ENCODE measurements at regions not wholly inside any gene's neighbourhood (a gene's known extent, or its start where the extent isn't known, plus 50 kb on each side); places are given as distances from the start of the nearest gene placed in this dataset.

DNA sequence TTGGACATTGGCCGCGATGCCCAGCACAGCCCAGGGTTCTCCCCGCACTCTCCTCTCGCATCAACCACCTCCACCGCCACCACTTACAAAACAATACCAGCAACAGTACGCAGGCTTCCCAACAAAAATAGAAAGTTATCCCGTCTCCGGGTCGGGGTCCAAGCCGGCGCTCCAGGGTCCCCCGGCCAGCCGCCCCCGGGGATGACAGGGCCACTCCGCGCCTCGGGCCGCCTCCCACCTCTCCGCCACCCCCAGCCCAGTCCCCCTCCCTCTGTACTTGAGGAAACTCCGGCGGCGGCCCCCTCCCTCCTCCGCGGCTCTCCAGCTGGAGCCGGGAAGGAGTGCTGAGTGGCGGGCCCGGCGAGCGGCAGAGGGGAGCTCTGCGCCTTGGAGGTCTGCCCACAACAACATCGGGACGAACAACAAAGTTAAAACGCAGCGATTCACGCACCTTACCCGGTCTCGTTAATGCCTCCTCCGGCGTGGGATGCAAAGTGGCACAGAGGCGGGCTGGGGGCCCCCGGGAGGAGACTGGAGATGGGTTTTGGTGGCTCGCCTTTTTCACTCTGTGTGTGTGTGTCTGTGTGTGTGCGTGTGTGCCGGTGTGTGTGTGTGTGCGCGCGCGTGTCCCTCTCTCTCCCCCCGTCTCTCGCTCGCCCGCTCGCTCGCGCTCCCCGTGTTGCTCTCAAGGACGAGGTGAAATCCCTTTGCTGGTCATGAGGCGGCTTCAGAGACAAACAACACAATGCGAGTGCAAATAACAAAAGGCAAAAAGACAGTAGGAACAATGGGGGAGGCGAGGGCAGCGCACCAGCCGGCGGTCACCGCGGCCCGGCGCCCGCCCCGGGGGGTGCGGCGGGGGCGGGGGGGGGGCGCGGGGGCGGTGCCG is 386.8 kb downstream of the BCAT1 start:
- intact Hi-C loops (cut with DNase I), result no loop called here
- DNase-seq, result peak; percentile 86 to 95 (median 90)
- H3K27me3 ChIP-seq (ENCODE audit: control insufficient read depth, insufficient read depth, low read length), result no peaks in the 10 kb centered on the region
- peak overlapping the region; percentile 74 to 83 (median 79) for H3K4me3 ChIP-seq (ENCODE audit: low read length in 3 of 3)
- H3K4me1 ChIP-seq (ENCODE audit: control insufficient read depth in 2 of 3, insufficient read depth in 2 of 3, low read depth in 1 of 3, low read length in 3 of 3), result no peaks in the 10 kb centered on the region
- H3K36me3 ChIP-seq (ENCODE audit: control insufficient read depth in 2 of 3, insufficient read depth in 3 of 3, low read length in 3 of 3), result no peaks in the 10 kb centered on the region
- peak overlapping the region; percentile 57 to 71 (median 62) for H3K9ac ChIP-seq (ENCODE audit: low read length in 3 of 3)
- peak overlapping the region; percentile 73 to 87 for H3K27ac ChIP-seq (ENCODE audit: low read depth in 2 of 2, low read length in 2 of 2)
- TF ChIP-seq, protein P1, sequence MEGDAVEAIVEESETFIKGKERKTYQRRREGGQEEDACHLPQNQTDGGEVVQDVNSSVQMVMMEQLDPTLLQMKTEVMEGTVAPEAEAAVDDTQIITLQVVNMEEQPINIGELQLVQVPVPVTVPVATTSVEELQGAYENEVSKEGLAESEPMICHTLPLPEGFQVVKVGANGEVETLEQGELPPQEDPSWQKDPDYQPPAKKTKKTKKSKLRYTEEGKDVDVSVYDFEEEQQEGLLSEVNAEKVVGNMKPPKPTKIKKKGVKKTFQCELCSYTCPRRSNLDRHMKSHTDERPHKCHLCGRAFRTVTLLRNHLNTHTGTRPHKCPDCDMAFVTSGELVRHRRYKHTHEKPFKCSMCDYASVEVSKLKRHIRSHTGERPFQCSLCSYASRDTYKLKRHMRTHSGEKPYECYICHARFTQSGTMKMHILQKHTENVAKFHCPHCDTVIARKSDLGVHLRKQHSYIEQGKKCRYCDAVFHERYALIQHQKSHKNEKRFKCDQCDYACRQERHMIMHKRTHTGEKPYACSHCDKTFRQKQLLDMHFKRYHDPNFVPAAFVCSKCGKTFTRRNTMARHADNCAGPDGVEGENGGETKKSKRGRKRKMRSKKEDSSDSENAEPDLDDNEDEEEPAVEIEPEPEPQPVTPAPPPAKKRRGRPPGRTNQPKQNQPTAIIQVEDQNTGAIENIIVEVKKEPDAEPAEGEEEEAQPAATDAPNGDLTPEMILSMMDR (IDR thresholded peaks at IDR 0.05; ENCODE audit: borderline replicate concordance, extremely low read depth, insufficient read depth), result no peak
- H3K9me3 ChIP-seq (ENCODE audit: control insufficient read depth in 2 of 3, insufficient read depth in 1 of 3, low read length in 3 of 3), result no peaks in the 10 kb centered on the region
- FAIRE-seq, result no peak

DNA sequence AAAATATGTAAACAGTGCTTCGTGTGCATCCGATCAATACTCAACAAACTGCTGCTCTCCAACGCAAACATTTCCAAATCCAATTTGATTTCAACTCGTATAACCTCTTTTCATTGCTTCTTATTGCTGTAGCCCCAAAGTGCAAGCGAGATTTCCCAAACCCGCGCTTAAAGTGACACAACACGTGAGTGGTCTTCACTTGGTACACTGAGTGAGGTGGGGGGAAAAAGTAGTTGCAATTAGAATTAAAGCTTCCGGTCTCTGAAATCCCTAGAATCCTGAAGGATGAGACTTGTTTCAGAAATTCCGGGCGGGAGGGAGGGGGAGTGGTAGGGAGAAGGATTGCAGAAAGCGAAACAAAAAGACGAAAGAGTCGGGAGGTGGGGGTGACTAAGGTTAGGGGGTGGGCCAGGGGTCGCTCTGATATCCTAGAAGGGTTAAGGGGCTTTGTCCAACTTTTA is 387.5 kb downstream of the BCAT1 start:
- DNase-seq, result peak in 2 of 5 donors; percentile 69 to 72
- no peaks in the 10 kb centered on the region for H3K9me3 ChIP-seq (ENCODE audit: control insufficient read depth in 2 of 3, insufficient read depth in 1 of 3, low read length in 3 of 3)
- H3K36me3 ChIP-seq (ENCODE audit: control insufficient read depth in 2 of 3, insufficient read depth in 3 of 3, low read length in 3 of 3), result no peaks in the 10 kb centered on the region
- intact Hi-C loops (cut with DNase I), result no loop called here
- H3K4me1 ChIP-seq (ENCODE audit: control insufficient read depth in 2 of 3, insufficient read depth in 2 of 3, low read depth in 1 of 3, low read length in 3 of 3), result no peaks in the 10 kb centered on the region
- H3K27ac ChIP-seq (ENCODE audit: low read depth in 2 of 2, low read length in 2 of 2), result peak overlapping the region; percentile 73 to 87
- H3K27me3 ChIP-seq (ENCODE audit: control insufficient read depth, insufficient read depth, low read length), result no peaks in the 10 kb centered on the region
- H3K4me3 ChIP-seq (ENCODE audit: low read length in 3 of 3), result peak overlapping the region; percentile 70 to 83 (median 79)
- FAIRE-seq, result no peak
- TF ChIP-seq, protein P1 (IDR thresholded peaks at IDR 0.05; ENCODE audit: borderline replicate concordance, extremely low read depth, insufficient read depth), result no peak
- H3K9ac ChIP-seq (ENCODE audit: low read length in 3 of 3), result peak overlapping the region; percentile 37 to 71 (median 51)

DNA sequence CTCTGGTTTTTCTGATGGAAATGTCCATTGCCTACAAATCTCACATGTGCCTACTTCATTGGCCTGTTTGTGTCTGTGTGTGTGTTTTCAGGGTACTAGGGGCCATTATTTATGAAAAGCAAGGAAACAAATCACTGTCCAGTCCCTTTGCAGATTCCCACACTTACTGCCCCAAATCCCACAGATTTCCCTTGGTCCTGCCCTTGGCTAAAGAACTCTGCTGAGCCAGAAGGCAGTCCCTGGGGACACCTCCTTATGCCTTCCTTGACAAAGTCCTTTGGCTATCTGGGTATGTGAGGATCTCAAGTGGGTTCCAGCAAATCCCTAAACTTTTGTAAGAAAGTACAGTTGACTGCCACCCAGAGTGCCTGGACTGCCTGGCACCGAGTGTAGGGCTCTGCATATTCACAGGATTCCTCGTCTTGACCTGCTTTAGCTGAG is 388.1 kb downstream of the BCAT1 start:
- Histone ChIP-seq H3K4me3 (ENCODE audit: low read length in 3 of 3) (peak overlapping the region; percentile 70 to 83 (median 79)), H3K27me3 (ENCODE audit: control insufficient read depth, insufficient read depth, low read length) (no peaks in the 10 kb centered on the region), H3K36me3 (ENCODE audit: control insufficient read depth in 2 of 3, insufficient read depth in 3 of 3, low read length in 3 of 3) (no peaks in the 10 kb centered on the region), H3K27ac (ENCODE audit: low read depth in 2 of 2, low read length in 2 of 2) (peak overlapping the region in 1 of 2 donors; percentile 63), H3K9ac (ENCODE audit: low read length in 3 of 3) (peak overlapping the region in 2 of 3 donors; percentile 21 to 71), H3K4me1 (ENCODE audit: control insufficient read depth in 2 of 3, insufficient read depth in 2 of 3, low read depth in 1 of 3, low read length in 3 of 3) (no peaks in the 10 kb centered on the region), H3K9me3 (ENCODE audit: control insufficient read depth in 2 of 3, insufficient read depth in 1 of 3, low read length in 3 of 3) (no peaks in the 10 kb centered on the region)
- no peak for FAIRE-seq
- DNase-seq, result peak in 2 of 5 donors; percentile 22 to 38
- TF ChIP-seq, protein P1 (IDR thresholded peaks at IDR 0.05; ENCODE audit: borderline replicate concordance, extremely low read depth, insufficient read depth), result no peak
- intact Hi-C loops (cut with DNase I), result no loop called here

Data from kidney (tissue), 13 donors.